ENCODE measurements at regions not wholly inside any gene's neighbourhood (a gene's known extent, or its start where the extent isn't known, plus 50 kb on each side); places are given as distances from the start of the nearest gene placed in this dataset.
"Not testable (repeated sequence)": the region's sequence is repeated elsewhere in the genome, so short reads cannot be mapped to it uniquely, and the experiment has no call there.

- no peak overlapping the region for H3K9ac ChIP-seq (ENCODE audit: low read depth, low read length)
- no peaks in the 10 kb centered on the region for H3K36me3 ChIP-seq (ENCODE audit: insufficient read depth, low read length)
- H3K4me1 ChIP-seq (ENCODE audit: insufficient read depth, low read length): no peaks in the 10 kb centered on the region
- no peaks in the 10 kb centered on the region for H3K27me3 ChIP-seq (ENCODE audit: insufficient read depth, low read length, poor library complexity)
- no peaks in the 10 kb centered on the region for H3K9me3 ChIP-seq (ENCODE audit: insufficient read depth, low read length, severe bottlenecking)
- no peak overlapping the region for H3K4me2 ChIP-seq (ENCODE audit: insufficient read depth, low read length)
- no peak overlapping the region for H2AFZ ChIP-seq (ENCODE audit: low read depth, low read length)
- H3K79me2 ChIP-seq (ENCODE audit: insufficient read depth, low read length): no peaks in the 10 kb centered on the region
- TF ChIP-seq, protein P1, sequence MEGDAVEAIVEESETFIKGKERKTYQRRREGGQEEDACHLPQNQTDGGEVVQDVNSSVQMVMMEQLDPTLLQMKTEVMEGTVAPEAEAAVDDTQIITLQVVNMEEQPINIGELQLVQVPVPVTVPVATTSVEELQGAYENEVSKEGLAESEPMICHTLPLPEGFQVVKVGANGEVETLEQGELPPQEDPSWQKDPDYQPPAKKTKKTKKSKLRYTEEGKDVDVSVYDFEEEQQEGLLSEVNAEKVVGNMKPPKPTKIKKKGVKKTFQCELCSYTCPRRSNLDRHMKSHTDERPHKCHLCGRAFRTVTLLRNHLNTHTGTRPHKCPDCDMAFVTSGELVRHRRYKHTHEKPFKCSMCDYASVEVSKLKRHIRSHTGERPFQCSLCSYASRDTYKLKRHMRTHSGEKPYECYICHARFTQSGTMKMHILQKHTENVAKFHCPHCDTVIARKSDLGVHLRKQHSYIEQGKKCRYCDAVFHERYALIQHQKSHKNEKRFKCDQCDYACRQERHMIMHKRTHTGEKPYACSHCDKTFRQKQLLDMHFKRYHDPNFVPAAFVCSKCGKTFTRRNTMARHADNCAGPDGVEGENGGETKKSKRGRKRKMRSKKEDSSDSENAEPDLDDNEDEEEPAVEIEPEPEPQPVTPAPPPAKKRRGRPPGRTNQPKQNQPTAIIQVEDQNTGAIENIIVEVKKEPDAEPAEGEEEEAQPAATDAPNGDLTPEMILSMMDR (IDR thresholded peaks at IDR 0.05; ENCODE audit: borderline replicate concordance, extremely low read depth, low read length, poor library complexity, severe bottlenecking): no peak
- no peak for TF ChIP-seq EZH2 (IDR thresholded peaks at IDR 0.05; ENCODE audit: borderline replicate concordance, low read depth, low read length, severe bottlenecking)
- no peak for ATAC-seq (ENCODE audit: insufficient read depth, low read depth)
- no peak overlapping the region for H3K4me3 ChIP-seq (ENCODE audit: low read depth in 1 of 2, low read length in 2 of 2)
- no peak for DNase-seq
- H4K20me1 ChIP-seq (ENCODE audit: insufficient read depth, low read length): no peaks in the 10 kb centered on the region
- H3K27ac ChIP-seq (ENCODE audit: low read length): no peak overlapping the region
Observed at GRCh38 chr3:153404157-153404556, 242.1 kb downstream of the RAP2B start.

DNA sequence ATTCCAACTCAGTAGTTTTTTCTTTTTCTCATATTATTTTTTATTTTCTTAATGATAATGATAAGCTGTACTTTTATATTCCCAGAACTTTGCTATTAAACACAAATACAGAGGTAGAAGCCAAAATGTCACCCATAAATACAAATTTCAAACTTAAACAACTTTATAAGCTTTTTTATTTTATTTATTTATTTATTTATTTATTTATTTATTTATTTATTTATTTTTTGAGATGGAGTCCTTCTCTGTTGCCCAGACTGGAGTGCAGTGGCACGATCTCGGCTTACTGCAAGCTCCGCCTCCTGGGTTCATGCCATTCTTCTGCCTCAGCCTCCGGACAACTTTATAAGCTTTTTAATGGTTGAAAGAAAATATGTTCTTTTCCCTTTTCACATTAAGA is 243.3 kb downstream of the RAP2B start:
- H3K9me3 ChIP-seq (ENCODE audit: insufficient read depth, low read length, severe bottlenecking); H2AFZ ChIP-seq (ENCODE audit: low read depth, low read length); H3K27me3 ChIP-seq (ENCODE audit: insufficient read depth, low read length, poor library complexity); H3K27ac ChIP-seq (ENCODE audit: low read length); H4K20me1 ChIP-seq (ENCODE audit: insufficient read depth, low read length); H3K4me1 ChIP-seq (ENCODE audit: insufficient read depth, low read length); H3K79me2 ChIP-seq (ENCODE audit: insufficient read depth, low read length); H3K4me2 ChIP-seq (ENCODE audit: insufficient read depth, low read length); H3K4me3 ChIP-seq (ENCODE audit: low read depth in 1 of 2, low read length in 2 of 2); ATAC-seq (ENCODE audit: insufficient read depth, low read depth); DNase-seq; H3K36me3 ChIP-seq (ENCODE audit: insufficient read depth, low read length); H3K9ac ChIP-seq (ENCODE audit: low read depth, low read length): not testable (repeated sequence)

DNA sequence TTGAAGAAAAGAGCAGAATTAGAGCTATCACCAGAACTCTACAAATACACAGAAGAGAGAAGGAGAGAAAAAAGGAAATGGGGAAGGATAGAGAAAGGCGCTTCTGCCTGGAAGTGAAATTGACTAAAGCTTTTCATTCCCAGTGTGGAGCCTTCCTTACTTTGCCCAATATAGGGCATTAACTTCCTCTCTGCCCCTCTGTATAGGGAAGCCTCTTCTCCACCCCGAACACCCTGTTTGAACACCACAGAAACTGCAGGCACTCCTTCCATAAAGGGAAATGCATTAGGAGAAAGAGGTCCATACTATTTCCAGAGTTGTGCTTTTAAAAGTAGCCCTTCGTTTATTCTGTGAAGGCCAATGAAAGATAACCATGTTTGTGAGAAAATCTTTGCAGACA is 248.5 kb downstream of the RAP2B start:
- H3K27ac ChIP-seq (ENCODE audit: low read length): no peak overlapping the region
- H3K36me3 ChIP-seq (ENCODE audit: insufficient read depth, low read length): no peaks in the 10 kb centered on the region
- H3K79me2 ChIP-seq (ENCODE audit: insufficient read depth, low read length): no peaks in the 10 kb centered on the region
- DNase-seq: no peak
- H3K4me2 ChIP-seq (ENCODE audit: insufficient read depth, low read length): no peak overlapping the region
- no peak overlapping the region for H3K4me3 ChIP-seq (ENCODE audit: low read depth in 1 of 2, low read length in 2 of 2)
- H2AFZ ChIP-seq (ENCODE audit: low read depth, low read length): no peak overlapping the region
- no peaks in the 10 kb centered on the region for H3K9me3 ChIP-seq (ENCODE audit: insufficient read depth, low read length, severe bottlenecking)
- no peak for ATAC-seq (ENCODE audit: insufficient read depth, low read depth)
- H3K4me1 ChIP-seq (ENCODE audit: insufficient read depth, low read length): no peaks in the 10 kb centered on the region
- TF ChIP-seq, protein P1 (IDR thresholded peaks at IDR 0.05; ENCODE audit: borderline replicate concordance, extremely low read depth, low read length, poor library complexity, severe bottlenecking): no peak
- TF ChIP-seq EZH2 (IDR thresholded peaks at IDR 0.05; ENCODE audit: borderline replicate concordance, low read depth, low read length, severe bottlenecking): no peak
- no peak overlapping the region for H3K9ac ChIP-seq (ENCODE audit: low read depth, low read length)
- no peaks in the 10 kb centered on the region for H3K27me3 ChIP-seq (ENCODE audit: insufficient read depth, low read length, poor library complexity)
- H4K20me1 ChIP-seq (ENCODE audit: insufficient read depth, low read length): no peaks in the 10 kb centered on the region

- H3K36me3 ChIP-seq (ENCODE audit: insufficient read depth, low read length): no peaks in the 10 kb centered on the region
- DNase-seq: no peak
- peaks cover 10% of the 10 kb centered on the region for H3K9me3 ChIP-seq (ENCODE audit: insufficient read depth, low read length, severe bottlenecking)
Observed at GRCh38 chr3:153414982-153415381, 253.0 kb downstream of the RAP2B start.

More at GRCh38 chr3:153414982-153415381, 253.0 kb downstream of the RAP2B start:
- TF ChIP-seq EZH2 (IDR thresholded peaks at IDR 0.05; ENCODE audit: borderline replicate concordance, low read depth, low read length, severe bottlenecking): no peak
- TF ChIP-seq, protein P1 (IDR thresholded peaks at IDR 0.05; ENCODE audit: borderline replicate concordance, extremely low read depth, low read length, poor library complexity, severe bottlenecking): no peak
- Histone ChIP-seq H2AFZ (ENCODE audit: low read depth, low read length) (no peak overlapping the region), H3K27ac (ENCODE audit: low read length) (no peak overlapping the region), H3K4me3 (ENCODE audit: low read depth in 1 of 2, low read length in 2 of 2) (no peak overlapping the region), H3K79me2 (ENCODE audit: insufficient read depth, low read length) (no peaks in the 10 kb centered on the region), H3K4me1 (ENCODE audit: insufficient read depth, low read length) (no peaks in the 10 kb centered on the region), H3K9ac (ENCODE audit: low read depth, low read length) (no peak overlapping the region), H3K27me3 (ENCODE audit: insufficient read depth, low read length, poor library complexity) (no peaks in the 10 kb centered on the region), H4K20me1 (ENCODE audit: insufficient read depth, low read length) (no peaks in the 10 kb centered on the region), H3K4me2 (ENCODE audit: insufficient read depth, low read length) (no peak overlapping the region)
- no peak for ATAC-seq (ENCODE audit: insufficient read depth, low read depth)
